Activated T-cell treated with anti-CD3 and anti-CD28 coated beads, Interleukin-2, amount 50 U/mL, for 4 hours (primary cell): ENCODE measurements at regions not wholly inside any gene's neighbourhood (a gene's known extent, or its start where the extent isn't known, plus 50 kb on each side); places are given as distances from the start of the nearest gene placed in this dataset.
A peak's percentile ranks its signal among the peaks of the same experiment; 100 is the strongest.
"Not testable (repeated sequence)": the region's sequence is repeated elsewhere in the genome, so short reads cannot be mapped to it uniquely, and the experiment has no call there.

Source experiments
- ATAC-seq, 2 donors: fragments of 200-7000 bp; cut with Tn5 transposase; one replicate each; pipeline ENCODE4 v1.10.0; 2021
- DNase-seq: peaks from one replicate; pipeline ENCODE4 v3.0.0-alpha.2; 2020
- H3K27me3 Mint-ChIP-seq: one replicate; pipeline ENCODE4 v1.8.0; 2021; ENCODE audit warnings: low read depth, mixed read lengths
- H3K36me3 Mint-ChIP-seq: one replicate; pipeline ENCODE4 v1.8.0; 2022; ENCODE audit warnings: mixed read lengths; ENCODE audit not compliant: insufficient read depth
- H3K4me1 Mint-ChIP-seq: one replicate; pipeline ENCODE4 v1.8.0; 2021; ENCODE audit warnings: low read depth, mixed read lengths
- H3K4me3 Mint-ChIP-seq: one replicate; pipeline ENCODE4 v1.8.0; 2021; ENCODE audit warnings: mild to moderate bottlenecking, moderate library complexity, mixed read lengths
- H3K9me3 Mint-ChIP-seq: one replicate; pipeline ENCODE4 v1.8.0; 2021; ENCODE audit warnings: mixed read lengths

GRCh38 chr14:106204063-106204462 is 677.7 kb downstream of the TMEM121 start:
- Mint-ChIP-seq H3K4me1 (peaks cover 9% of the 10 kb centered on the region), H3K27me3 (peaks cover 46% of the 10 kb centered on the region), H3K4me3 (no peak overlapping the region), H3K36me3 (no peaks in the 10 kb centered on the region), H3K9me3 (no peaks in the 10 kb centered on the region)
- DNase-seq (no peak), ATAC-seq (no peak)

GRCh38 chr14:106207316-106207715 is 680.9 kb downstream of the TMEM121 start:
- Mint-ChIP-seq H3K4me1 (peaks cover 9% of the 10 kb centered on the region), H3K9me3 (no peaks in the 10 kb centered on the region), H3K27me3 (peaks cover 23% of the 10 kb centered on the region), H3K36me3 (no peaks in the 10 kb centered on the region), H3K4me3 (no peak overlapping the region)
- ATAC-seq (no peak), DNase-seq (no peak)

- ATAC-seq (no peak), DNase-seq (no peak)
- Mint-ChIP-seq H3K27me3 (peaks cover 21% of the 10 kb centered on the region), H3K4me1 (peaks cover 9% of the 10 kb centered on the region), H3K9me3 (no peaks in the 10 kb centered on the region), H3K4me3 (no peak overlapping the region), H3K36me3 (no peaks in the 10 kb centered on the region)
Observed at GRCh38 chr14:106208794-106209193, 682.4 kb downstream of the TMEM121 start.

GRCh38 chr14:106209755-106210154 is 683.4 kb downstream of the TMEM121 start:
- H3K36me3 Mint-ChIP-seq: no peaks in the 10 kb centered on the region
- ATAC-seq: peak; percentile 46 to 72
- no peak overlapping the region for H3K4me3 Mint-ChIP-seq
- peak; percentile 51 for DNase-seq
- peaks cover 15% of the 10 kb centered on the region for H3K27me3 Mint-ChIP-seq
- no peaks in the 10 kb centered on the region for H3K9me3 Mint-ChIP-seq
- peaks cover 9% of the 10 kb centered on the region for H3K4me1 Mint-ChIP-seq

- Mint-ChIP-seq H3K27me3 (peaks cover 10% of the 10 kb centered on the region), H3K4me1 (peaks cover 9% of the 10 kb centered on the region), H3K9me3 (no peaks in the 10 kb centered on the region), H3K36me3 (no peaks in the 10 kb centered on the region), H3K4me3 (no peak overlapping the region)
- no peak for DNase-seq
- peak; percentile 53 to 64 for ATAC-seq
Observed at GRCh38 chr14:106210650-106211049, 684.3 kb downstream of the TMEM121 start.

GRCh38 chr14:106211334-106211900 is 685.0 kb downstream of the TMEM121 start:
- H3K36me3 Mint-ChIP-seq: no peaks in the 10 kb centered on the region
- peaks cover 9% of the 10 kb centered on the region for H3K4me1 Mint-ChIP-seq
- no peak for DNase-seq
- no peak for ATAC-seq
- H3K4me3 Mint-ChIP-seq: no peak overlapping the region
- no peaks in the 10 kb centered on the region for H3K9me3 Mint-ChIP-seq
- peaks cover 8% of the 10 kb centered on the region for H3K27me3 Mint-ChIP-seq

- peak in 1 of 2 donors; percentile 28 for ATAC-seq
- no peak for DNase-seq
- Mint-ChIP-seq H3K4me3 (no peak overlapping the region), H3K36me3 (no peaks in the 10 kb centered on the region), H3K4me1 (peaks cover 3% of the 10 kb centered on the region), H3K27me3 (peaks cover 7% of the 10 kb centered on the region), H3K9me3 (no peaks in the 10 kb centered on the region)
Observed at GRCh38 chr14:106215229-106215628, 688.8 kb downstream of the TMEM121 start.

GRCh38 chr14:106216679-106217078 is 690.3 kb downstream of the TMEM121 start:
- no peaks in the 10 kb centered on the region for H3K9me3 Mint-ChIP-seq
- DNase-seq (no peak), ATAC-seq (no peak)
- no peak overlapping the region for H3K4me3 Mint-ChIP-seq
- no peaks in the 10 kb centered on the region for H3K36me3 Mint-ChIP-seq
- peaks cover 9% of the 10 kb centered on the region for H3K27me3 Mint-ChIP-seq
- H3K4me1 Mint-ChIP-seq: no peaks in the 10 kb centered on the region

GRCh38 chr14:106218174-106218573 is 691.8 kb downstream of the TMEM121 start:
- no peaks in the 10 kb centered on the region for H3K36me3 Mint-ChIP-seq
- no peak overlapping the region for H3K4me3 Mint-ChIP-seq
- no peak for DNase-seq
- ATAC-seq: no peak
- H3K4me1 Mint-ChIP-seq: no peaks in the 10 kb centered on the region
- H3K9me3 Mint-ChIP-seq: no peaks in the 10 kb centered on the region
- peaks cover 8% of the 10 kb centered on the region for H3K27me3 Mint-ChIP-seq

- DNase-seq (no peak), ATAC-seq (no peak)
- peaks cover 26% of the 10 kb centered on the region for H3K4me1 Mint-ChIP-seq
- peaks cover 8% of the 10 kb centered on the region for H3K27me3 Mint-ChIP-seq
- H3K4me3 Mint-ChIP-seq: no peak overlapping the region
- no peaks in the 10 kb centered on the region for H3K36me3 Mint-ChIP-seq
- no peaks in the 10 kb centered on the region for H3K9me3 Mint-ChIP-seq
Observed at GRCh38 chr14:106222311-106222710, 695.9 kb downstream of the TMEM121 start.

GRCh38 chr14:106222731-106223130 is 696.3 kb downstream of the TMEM121 start:
- ATAC-seq: no peak

GRCh38 chr14:106227793-106228192 is 701.4 kb downstream of the TMEM121 start:
- ATAC-seq (no peak), DNase-seq (no peak)
- Mint-ChIP-seq H3K36me3 (no peaks in the 10 kb centered on the region), H3K27me3 (no peaks in the 10 kb centered on the region), H3K4me1 (peaks cover 53% of the 10 kb centered on the region), H3K9me3 (no peaks in the 10 kb centered on the region), H3K4me3 (no peak overlapping the region)

More at GRCh38 chr14:106222731-106223130, 696.3 kb downstream of the TMEM121 start:
- Mint-ChIP-seq H3K4me3 (no peak overlapping the region), H3K36me3 (no peaks in the 10 kb centered on the region), H3K27me3 (peaks cover 8% of the 10 kb centered on the region), H3K9me3 (no peaks in the 10 kb centered on the region), H3K4me1 (peaks cover 27% of the 10 kb centered on the region)
- DNase-seq: no peak

GRCh38 chr14:106228541-106229158 is 702.3 kb downstream of the TMEM121 start:
- Mint-ChIP-seq H3K4me1 (peaks cover 54% of the 10 kb centered on the region), H3K36me3 (no peaks in the 10 kb centered on the region), H3K4me3 (peak overlapping the region; percentile 65), H3K9me3 (no peaks in the 10 kb centered on the region), H3K27me3 (no peaks in the 10 kb centered on the region)
- ATAC-seq (peak; percentile 77 to 84), DNase-seq (peak; percentile 38)

- ATAC-seq: no peak
- Mint-ChIP-seq H3K9me3 (no peaks in the 10 kb centered on the region), H3K36me3 (no peaks in the 10 kb centered on the region), H3K4me3 (peak overlapping the region; percentile 58), H3K4me1 (peaks cover 52% of the 10 kb centered on the region), H3K27me3 (no peaks in the 10 kb centered on the region)
- DNase-seq: no peak
Observed at GRCh38 chr14:106230071-106230470, 703.7 kb downstream of the TMEM121 start.

- peaks cover 42% of the 10 kb centered on the region for H3K4me1 Mint-ChIP-seq
- not testable (repeated sequence) for H3K27me3 Mint-ChIP-seq, H3K36me3 Mint-ChIP-seq, ATAC-seq, H3K4me3 Mint-ChIP-seq, DNase-seq, H3K9me3 Mint-ChIP-seq
Observed at GRCh38 chr14:106233191-106233590, 706.8 kb downstream of the TMEM121 start.
